GM19240 (cell line): ENCODE measurements at regions not wholly inside any gene's neighbourhood (a gene's known extent, or its start where the extent isn't known, plus 50 kb on each side); places are given as distances from the start of the nearest gene placed in this dataset.

Experiments used
- DNase-seq: peaks from one replicate; pipeline ENCODE4 v3.0.0; 2011; ENCODE audit warnings: low spot score; ENCODE audit not compliant: insufficient read length

DNA sequence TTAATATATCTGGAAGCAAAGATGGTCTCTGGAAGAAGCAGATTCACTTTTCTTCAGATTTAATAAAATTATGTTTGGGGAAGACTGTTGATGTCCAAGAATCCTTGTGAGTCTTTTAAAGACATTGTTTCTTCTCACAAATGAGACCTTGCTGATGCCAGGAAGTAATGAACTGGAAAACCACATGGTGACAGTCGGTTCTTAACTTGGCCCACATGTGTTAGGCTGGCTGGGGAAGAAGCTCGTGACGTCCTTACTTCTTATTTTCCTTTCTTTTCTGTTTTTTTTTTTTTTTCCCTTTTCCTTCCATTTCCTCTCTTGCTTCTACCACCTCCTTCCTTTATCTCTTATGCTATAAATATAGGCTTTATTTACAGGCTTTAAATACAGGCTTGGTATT lies 950.2 kb downstream of the BCL11B start:
- DNase-seq: no peak

DNA sequence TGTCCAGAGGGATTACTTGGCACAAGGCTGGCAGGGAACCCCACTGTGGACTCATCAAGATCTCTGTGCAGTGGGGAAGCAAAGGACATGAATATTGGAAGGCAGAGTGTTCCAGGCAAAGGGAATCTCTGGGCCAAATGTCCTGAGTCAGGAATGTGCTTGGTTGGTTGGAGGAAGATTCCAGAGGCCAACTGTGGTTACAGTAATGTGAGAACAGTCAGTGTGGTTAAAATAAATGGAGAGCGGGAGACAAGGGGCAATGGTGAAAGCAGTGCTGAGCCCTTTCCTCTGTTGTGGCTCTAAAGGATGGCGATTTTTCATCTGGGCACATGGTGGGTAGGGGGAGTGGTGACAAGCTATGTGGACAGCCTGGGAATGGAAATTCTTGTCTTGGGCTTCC lies 948.2 kb downstream of the BCL11B start:
- no peak for DNase-seq

DNA sequence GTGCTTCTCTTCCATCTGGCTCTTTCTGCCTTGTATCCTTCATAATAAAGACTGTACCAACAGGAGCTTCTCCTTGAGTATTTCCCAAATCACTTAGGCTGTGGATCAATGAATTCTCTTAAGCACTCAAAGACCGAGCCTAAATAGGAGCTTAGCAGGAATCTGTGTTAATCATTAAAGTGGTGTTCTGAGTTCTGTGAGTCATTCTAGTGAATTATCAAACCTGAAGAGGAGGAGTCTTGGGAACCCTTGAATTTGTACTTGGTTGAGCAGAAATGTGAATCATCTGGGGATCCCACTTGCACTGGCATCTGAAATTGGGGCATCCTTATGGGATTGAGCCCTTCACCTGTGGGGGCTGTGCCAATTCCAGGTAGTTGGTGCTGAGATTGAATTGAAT lies 946.2 kb downstream of the BCL11B start:
- no peak for DNase-seq

DNA sequence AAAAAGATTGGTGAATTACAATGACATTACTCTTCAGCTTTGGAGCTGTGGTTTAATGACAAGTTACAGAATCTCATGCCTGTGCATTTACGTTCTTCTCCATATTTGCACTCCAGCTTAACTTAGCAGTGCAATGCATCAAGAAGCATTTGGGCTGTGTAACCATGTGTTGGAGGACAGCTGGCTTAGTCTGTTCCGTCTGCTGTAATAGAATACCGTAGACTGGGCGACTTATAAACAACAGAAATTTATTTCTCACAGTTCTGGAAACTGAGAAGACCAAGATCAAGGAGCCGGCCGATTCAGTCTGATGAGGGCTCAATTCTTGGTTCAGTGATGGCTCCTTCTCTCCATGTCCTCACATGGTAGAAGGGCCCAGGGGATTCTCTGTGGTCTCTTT lies 943.5 kb downstream of the BCL11B start:
- no peak for DNase-seq

DNA sequence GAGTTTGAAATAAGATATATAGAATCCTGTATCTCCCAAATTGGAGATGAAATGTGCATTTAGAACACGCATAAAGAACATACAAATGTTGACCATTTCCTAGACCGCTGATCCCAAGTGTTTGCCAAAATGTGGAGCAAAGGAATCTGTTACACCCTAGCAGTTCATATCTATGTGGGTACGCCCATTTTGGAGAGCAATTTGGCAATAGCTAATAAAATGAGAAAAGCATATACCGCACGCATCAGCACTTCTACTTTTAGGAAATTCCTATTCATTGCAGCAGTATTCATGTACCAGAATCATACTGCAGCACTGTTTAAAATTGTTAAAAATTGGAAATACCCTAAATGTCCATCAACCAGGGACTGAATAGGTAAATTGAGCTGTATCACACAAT lies 937.8 kb downstream of the BCL11B start:
- no peak for DNase-seq

DNA sequence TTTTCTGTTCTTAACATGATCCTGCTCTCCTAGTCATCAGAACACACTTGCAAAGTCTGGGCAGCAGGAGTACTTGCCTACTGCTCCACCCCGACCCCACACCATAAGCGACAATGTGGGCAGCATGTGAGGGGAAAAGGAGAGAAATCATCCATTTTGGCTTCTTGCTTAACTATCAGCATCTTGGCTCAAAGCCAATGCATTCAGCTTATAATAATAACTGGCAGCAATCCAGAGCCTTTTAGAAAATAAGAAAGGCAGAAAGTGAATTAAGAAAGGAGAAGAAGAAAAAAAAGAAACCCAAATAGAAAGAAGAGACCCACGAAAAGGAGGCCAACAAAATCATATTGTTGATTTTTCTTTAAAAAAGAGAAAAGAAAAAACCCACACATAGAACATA lies 930.8 kb downstream of the BCL11B start:
- DNase-seq: no peak

DNA sequence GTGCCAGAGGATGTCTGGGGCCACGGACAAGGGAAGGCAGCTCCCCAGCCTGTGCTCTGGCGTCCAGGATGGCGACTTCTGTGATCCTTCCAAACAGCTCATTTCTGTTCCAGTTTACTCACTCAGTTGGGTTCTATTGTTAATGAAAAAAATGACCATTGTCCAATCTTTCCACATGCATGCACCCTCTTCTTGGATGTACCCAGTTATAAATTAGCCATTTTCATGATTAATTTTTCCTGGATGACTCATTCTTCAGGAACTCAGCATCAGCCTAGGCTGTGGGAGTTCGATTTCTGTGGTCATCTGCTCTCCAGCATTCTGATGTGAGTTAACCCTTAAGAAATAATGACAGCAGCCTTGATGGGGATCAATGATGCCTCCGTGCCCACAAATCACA lies 926.8 kb downstream of the BCL11B start:
- no peak for DNase-seq

DNA sequence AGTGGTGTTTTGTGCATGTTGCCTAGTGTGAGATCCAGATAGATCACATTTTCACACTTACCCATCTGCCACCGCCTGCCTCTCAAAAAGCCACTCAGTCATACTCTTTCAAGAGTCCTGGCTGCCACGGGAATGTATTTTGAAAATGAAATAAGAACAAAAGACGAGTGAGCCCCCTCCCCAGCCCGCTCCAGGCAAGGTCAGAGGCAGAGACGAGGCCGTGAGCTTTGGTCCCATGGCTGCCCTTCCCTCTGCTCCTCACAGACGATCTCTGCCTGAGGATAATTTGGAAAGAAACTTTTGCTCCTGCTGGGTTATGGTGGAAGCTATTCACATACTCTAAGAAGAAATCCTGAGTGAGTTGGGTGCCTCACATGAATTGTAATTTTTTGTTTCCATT lies 924.3 kb downstream of the BCL11B start:
- no peak for DNase-seq

DNA sequence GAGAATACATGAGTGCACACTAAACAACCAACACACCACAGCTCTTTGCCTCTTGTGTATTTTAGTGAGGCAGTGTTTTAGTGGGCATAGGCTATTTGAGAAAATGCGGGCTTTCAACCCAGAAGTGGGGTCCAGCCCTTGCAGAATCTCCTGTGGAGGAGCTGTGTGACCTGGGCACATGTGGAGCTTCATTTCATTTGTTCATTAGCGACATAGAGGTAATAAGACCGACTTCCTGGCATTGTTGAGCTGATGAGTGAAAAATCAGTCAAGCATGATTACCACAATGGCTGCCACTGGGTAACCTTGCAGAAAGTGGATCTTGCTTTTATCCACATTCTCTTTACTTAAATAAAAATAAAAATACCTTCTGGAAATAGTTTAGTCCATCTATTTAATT lies 923.5 kb downstream of the BCL11B start:
- no peak for DNase-seq

DNA sequence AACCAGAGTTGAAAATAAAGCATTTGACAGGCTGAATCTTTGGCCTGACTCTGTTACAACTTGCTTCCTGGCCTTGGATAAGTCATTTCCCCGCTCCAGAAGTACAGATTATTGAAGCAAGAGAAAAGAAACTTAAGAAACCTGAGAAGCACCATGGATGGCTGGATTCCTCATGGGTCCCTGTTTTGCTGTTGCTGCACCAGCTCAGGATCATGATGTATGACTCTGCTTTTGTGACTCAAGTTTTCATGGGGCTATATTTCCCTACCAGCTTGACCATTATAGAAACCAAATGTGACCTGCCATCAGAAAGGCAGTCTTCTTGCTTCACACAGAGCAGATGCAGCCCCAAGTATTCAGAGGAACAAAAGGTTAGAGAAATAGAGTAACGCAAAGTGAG lies 921.8 kb downstream of the BCL11B start:
- no peak for DNase-seq

DNA sequence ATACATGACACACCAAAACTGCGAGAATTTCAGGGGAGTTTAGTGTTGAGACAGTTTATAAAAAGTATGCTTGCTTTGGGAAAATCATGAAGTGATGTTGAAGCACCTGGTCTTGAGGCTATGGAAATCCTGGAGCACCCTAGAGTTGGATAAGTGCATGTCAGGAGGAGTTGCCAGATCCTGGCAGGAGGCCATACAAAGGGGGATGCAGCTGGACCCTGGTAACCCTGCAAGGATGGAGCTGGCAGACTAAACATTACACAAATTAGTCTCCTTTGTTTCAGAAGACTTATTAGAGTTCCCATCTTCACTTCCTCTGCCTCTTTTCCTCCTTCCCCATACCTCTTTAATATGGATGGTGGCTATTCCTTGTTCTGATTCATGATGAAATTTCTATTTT lies 907.0 kb downstream of the BCL11B start:
- DNase-seq: no peak

DNA sequence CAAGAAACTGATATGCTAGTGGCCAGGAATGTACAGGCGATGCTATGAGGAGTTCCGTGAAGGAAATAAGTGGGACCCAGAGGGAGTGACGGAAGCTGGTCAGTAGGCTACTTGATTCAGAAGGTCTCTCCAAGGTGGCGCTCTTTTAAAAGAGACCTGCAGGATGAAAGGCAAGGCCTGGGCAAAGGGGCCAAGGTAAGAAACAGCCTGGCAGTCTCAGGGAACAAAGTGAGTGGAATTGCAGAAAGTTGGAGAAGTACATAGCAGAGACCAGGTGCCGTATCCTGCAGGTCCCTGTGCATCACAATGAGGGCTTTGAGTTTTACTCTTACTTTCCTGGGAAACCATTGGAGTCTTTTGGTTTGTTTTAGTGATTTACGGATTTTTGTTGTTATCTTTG lies 905.6 kb downstream of the BCL11B start:
- no peak for DNase-seq

DNA sequence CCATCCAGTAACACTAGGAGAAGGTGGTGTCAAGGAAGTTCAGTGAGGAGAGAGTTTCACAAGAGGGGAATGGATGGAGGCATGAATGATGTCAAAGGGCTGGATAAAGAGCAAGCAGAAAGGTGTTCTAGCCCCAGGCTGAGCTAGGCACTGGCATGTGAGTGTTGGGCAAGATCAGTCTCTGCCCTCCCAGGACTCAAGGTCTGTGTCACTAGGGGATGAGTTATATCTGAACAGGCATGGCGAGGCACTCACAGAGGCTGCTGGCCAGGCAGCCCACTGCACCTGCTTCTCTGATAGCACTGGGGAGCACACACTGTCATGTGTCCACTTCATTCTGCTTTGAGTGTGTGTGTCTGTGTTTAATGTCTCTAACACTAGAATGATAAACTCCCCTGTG lies 903.8 kb downstream of the BCL11B start:
- no peak for DNase-seq

DNA sequence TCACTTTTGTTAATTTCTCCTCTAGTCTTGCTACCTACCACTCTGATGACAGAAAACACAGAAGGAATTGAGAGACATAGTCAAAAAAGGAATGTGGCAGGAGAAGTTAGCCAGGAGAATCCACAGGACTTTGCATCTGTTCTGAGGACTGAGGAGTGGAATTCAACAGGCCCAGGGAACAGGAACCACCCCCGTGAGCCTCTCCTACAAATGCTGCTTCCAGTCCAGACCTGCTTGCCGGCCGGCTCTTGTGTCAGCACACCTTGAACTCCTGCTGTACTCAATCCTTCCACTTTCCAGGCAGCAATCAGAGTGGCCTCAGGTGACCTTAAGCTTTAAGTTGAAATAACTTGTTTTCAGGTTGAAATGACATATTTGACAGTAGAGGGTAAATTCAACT lies 903.1 kb downstream of the BCL11B start:
- no peak for DNase-seq

DNA sequence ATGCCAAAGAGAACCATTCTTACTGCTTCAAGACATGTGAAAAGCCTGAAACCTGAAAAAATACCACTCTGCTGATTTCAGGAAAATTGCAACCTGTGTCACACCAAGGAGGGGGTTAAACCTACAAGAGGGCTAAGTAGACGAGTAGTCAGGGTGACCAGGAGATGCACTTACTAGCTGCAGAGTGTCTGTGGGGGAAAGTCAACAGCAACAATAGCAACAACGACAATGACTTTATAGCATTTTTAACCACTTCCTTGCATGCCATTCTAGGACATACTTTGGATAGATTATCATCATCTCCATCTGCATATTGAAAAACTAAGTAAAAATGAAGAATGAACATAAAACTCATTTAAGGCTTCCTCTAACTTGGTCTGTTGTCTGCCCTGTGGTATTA lies 902.7 kb downstream of the BCL11B start:
- no peak for DNase-seq

DNA sequence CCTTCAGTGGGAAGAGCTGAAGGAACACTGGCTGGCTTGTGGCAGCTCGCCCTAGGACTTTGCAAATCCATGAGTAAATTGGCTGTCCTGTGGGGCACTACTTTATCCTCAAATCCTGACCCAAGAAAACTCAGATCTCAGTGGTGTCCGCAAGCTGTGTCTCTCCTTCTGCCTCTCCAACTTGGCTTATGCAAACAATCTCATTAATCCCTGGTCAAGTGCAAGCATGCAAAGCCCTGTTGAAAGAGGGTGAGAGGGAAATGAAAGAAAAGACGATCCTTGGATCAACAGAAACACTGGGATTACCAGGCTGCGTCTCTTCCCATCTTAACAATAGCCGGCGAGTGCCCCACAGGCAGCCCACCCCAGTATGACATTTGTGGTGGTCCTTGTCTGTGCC lies 901.6 kb downstream of the BCL11B start:
- no peak for DNase-seq

DNA sequence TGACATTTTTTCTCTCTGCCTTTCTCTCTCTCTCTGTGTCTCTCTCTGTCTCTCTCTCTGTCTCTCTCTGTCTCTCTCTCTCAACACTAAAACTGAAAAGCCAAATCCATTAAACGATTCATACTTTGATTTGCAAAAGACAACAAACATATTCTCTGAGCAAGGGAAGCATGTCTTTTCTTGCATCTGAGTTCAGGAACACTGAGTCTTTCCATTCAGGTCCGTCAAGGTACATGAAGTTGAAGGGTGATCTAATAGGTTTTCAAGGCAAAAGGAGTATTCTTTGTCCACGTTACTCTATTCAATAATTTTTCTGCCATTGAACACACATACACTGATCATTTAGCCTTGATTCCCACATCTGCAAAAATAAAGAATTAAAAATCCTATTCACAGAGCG lies 900.9 kb downstream of the BCL11B start:
- no peak for DNase-seq

DNA sequence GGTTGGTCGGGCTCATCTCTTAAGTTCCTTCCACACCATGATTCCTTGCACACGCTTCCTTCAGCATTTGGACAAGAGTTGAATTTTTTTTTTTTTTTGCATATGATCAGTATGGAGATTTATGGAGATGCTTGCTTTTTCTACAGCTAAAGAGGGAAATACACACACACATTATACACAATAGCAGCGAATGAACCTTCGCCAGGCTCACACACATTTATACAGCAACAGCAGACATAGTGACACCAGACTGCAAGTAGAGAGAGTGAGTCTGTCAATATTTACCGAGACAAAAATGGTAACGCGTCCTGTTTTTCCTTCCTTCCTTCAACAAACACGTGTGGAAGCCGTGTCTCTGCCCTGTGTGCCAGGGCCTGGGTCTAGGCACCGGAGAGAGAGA lies 897.9 kb downstream of the BCL11B start:
- DNase-seq: no peak

DNA sequence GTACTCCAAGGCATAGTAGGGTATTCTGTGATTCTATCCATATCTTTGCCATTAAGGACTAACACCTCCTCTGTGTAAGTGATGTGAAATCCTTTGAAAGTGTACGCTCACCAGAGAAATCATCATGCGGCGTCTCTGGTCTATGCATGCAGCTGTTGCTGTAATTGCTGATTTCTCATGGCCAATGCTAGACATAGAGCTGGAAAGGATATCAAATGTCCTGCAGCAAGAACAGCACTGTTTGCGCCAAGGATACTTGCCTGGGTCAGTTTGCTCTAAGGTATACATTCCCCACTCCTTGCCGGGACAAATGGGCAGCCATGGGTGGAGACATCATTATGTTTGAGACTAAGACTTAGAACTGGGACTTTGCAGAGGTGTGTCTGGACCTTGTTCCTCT lies 896.4 kb downstream of the BCL11B start:
- DNase-seq: no peak

DNA sequence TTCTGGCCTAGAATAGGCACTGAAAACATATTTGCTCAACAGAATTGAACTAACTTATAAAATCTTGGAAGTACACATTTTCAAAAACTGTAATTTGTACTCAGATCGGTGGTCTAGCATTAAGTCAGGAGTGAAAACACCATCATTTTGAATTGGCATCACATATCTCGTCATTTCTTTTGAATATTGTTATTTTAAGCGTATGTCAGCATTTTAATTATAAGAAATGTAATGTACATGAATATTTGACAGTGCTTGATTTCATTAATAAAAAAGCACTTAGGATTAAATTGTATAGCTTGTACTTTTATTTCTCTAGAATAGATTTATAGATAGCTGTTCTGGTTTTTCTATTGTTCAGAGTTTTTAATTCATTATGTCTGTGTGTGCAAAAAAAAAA lies 892.2 kb downstream of the BCL11B start:
- DNase-seq: no peak

DNA sequence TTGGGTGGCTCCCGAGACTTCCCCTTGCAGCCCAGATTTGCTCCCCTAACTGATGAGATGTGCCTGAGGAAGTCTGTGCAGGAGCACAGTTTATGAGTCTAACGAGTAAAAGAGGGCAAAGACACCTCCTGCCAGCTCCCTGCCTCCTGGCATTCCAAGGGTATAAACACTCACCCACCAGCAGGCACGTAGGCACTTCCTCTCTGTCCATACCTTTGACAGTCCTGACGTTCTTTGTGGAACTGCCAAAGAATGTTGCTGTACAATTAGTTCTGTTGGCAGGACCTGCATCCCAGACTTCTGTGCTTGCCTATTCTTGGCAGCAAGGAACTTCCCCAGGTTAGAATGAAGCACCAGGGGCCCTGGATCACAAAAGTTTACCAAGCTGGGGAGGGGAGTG lies 889.3 kb downstream of the BCL11B start:
- no peak for DNase-seq

DNA sequence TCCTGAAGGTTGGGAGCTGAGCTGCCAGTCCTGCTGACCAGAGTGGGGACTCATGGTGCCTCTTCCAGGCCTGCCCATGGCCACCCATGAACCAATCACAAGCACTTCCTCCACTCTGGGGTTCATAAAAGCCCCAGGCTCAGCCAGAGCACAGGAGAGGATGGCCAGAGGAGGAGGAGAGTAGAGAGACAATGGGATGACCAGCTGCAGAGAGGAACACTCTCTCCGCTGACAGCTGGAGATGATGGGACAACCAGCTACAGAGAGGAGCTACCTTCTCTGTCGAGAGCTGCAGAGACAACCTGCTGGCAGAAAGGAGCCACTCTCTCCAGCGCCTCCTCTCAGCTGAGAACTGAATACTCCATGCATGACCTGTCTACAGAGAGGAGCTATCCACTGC lies 886.1 kb downstream of the BCL11B start:
- DNase-seq: no peak

DNA sequence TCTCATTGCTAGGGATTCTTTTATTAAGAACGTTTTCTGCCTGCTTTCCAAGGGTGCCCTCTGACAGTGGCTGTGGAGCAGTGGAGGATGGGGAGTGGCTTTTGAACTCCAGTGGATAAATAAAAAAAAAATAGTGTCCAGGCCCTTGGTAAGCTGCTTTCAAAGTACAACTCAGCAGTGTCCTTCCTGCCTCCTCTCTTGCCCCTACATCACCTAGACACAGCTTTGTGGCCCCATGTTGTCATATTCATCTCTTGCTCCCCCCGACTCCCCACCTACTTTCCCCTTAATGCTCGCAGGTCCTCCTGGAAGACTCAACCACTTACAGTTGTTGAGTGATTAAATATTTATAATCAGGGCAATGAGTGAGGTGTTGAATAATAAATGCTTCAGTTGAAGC lies 880.9 kb downstream of the BCL11B start:
- DNase-seq: no peak

DNA sequence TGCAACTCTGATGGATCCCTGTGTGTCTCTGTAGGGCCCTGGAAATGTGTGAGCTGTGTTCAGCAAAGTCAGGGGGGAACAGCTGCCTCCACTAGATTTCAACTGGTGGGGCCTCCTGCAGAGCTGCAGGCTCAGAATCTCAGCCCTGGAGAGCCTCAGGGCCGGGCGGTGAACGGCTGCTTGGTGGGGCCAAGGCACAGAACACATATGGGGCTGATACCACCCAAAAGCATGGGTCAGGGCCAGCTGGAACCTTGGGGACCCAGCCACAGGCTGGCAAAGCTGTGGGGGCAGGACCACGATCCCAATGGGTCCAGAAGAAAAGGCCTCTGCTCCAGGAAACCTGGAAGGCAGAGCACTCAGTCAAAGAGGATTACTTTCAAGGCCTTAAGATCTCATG lies 878.5 kb downstream of the BCL11B start:
- no peak for DNase-seq

DNA sequence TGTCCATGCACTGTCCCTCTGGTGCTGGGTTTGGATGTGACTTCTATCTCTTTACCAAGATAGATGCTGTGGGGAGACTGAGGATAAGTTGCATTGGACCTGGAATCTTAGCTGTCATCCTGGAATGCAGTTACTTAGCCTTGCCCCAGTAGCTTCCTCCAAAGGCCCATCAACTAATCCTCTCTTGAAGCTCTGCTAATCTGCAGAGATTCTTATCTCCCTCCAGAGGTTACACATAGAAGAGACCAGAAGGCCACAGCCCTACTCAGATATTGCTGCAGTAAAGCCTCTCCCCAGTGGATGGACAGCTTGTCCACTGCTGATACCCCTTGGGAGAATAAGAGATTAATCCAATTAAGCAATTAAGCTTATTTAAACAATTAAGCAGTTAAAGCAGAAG lies 867.2 kb downstream of the BCL11B start:
- DNase-seq: no peak
